Activated CD8-positive, alpha-beta memory T cell treated with anti-CD3 and anti-CD28 coated beads, Interleukin-2, amount 50 U/mL, for 4 hours (primary cell): ENCODE measurements at regions not wholly inside any gene's neighbourhood (a gene's known extent, or its start where the extent isn't known, plus 50 kb on each side); places are given as distances from the start of the nearest gene placed in this dataset.

Experiments used
- DNase-seq: peaks from one replicate; pipeline ENCODE4 v3.0.0-alpha.2; 2020

GRCh38 chr3:152516216-152516615, 247.5 kb downstream of the MBNL1 start:
- DNase-seq: no peak

GRCh38 chr3:152517502-152517901, 248.8 kb downstream of the MBNL1 start:
- DNase-seq: no peak

GRCh38 chr3:152518346-152518745, 249.6 kb downstream of the MBNL1 start:
- no peak for DNase-seq

GRCh38 chr3:152519376-152519775, 250.6 kb downstream of the MBNL1 start:
- no peak for DNase-seq

- no peak for DNase-seq
These were observed 253.3 kb downstream of the MBNL1 start for GRCh38 chr3:152522036-152522435.

- peak; percentile 35 for DNase-seq
These were observed 255.7 kb downstream of the MBNL1 start for GRCh38 chr3:152524198-152525140.

GRCh38 chr3:152531717-152532116, 263.0 kb downstream of the MBNL1 start:
- no peak for DNase-seq

GRCh38 chr3:152538518-152538917, 269.8 kb downstream of the MBNL1 start:
- no peak for DNase-seq

- no peak for DNase-seq
These were observed 270.5 kb downstream of the MBNL1 start for GRCh38 chr3:152539191-152539764.

- DNase-seq: no peak
These were observed 271.4 kb downstream of the MBNL1 start for GRCh38 chr3:152540120-152540519.

- DNase-seq: no peak
These were observed 278.4 kb downstream of the MBNL1 start for GRCh38 chr3:152547153-152547552.

GRCh38 chr3:152549263-152549662, 280.5 kb downstream of the MBNL1 start:
- no peak for DNase-seq

- no peak for DNase-seq
These were observed 281.6 kb downstream of the MBNL1 start for GRCh38 chr3:152550284-152550683.

- no peak for DNase-seq
These were observed 280.0 kb upstream of the P2RY1 start for GRCh38 chr3:152554980-152555379.

GRCh38 chr3:152555666-152556291, 279.2 kb upstream of the P2RY1 start:
- no peak for DNase-seq

GRCh38 chr3:152556731-152557254, 278.1 kb upstream of the P2RY1 start:
- DNase-seq: no peak

GRCh38 chr3:152557302-152557999, 277.5 kb upstream of the P2RY1 start:
- no peak for DNase-seq

- DNase-seq: no peak
These were observed 276.5 kb upstream of the P2RY1 start for GRCh38 chr3:152558386-152558785.

GRCh38 chr3:152559246-152559645, 275.7 kb upstream of the P2RY1 start:
- DNase-seq: no peak

- no peak for DNase-seq
These were observed 270.5 kb upstream of the P2RY1 start for GRCh38 chr3:152564459-152564858.

GRCh38 chr3:152574461-152575079, 260.4 kb upstream of the P2RY1 start:
- peak; percentile 18 for DNase-seq

GRCh38 chr3:152578769-152579168, 256.2 kb upstream of the P2RY1 start:
- no peak for DNase-seq

GRCh38 chr3:152581951-152582350, 253.0 kb upstream of the P2RY1 start:
- DNase-seq: no peak
